Mesendoderm (in vitro differentiated cells): ENCODE measurements at regions not wholly inside any gene's neighbourhood (a gene's known extent, or its start where the extent isn't known, plus 50 kb on each side); places are given as distances from the start of the nearest gene placed in this dataset.
A peak's percentile ranks its signal among the peaks of the same experiment; 100 is the strongest.

ENCODE experiments used
- DNase-seq: peaks from one replicate; pipeline ENCODE4 v3.0.0; 2013
- H2AK5ac ChIP-seq: 2 replicates; pipeline ENCODE4 v1.6.1; 2013; ENCODE audit warnings: low read length, inconsistent platforms
- H2BK120ac ChIP-seq: 2 replicates; pipeline ENCODE4 v1.6.1; 2013; ENCODE audit warnings: low read depth, mild to moderate bottlenecking, low read length, moderate library complexity, mixed read lengths
- H2BK15ac ChIP-seq: replicated peaks from 2 replicates; pipeline ENCODE4 v1.6.1; 2013; ENCODE audit warnings: low read depth, mild to moderate bottlenecking, moderate library complexity
- H2BK5ac ChIP-seq: 2 replicates; pipeline ENCODE4 v1.6.1; 2013; ENCODE audit warnings: low read length, inconsistent platforms
- H3K18ac ChIP-seq: 2 replicates; pipeline ENCODE4 v1.6.1; 2013; ENCODE audit warnings: mild to moderate bottlenecking, low read length, mixed read lengths
- H3K23ac ChIP-seq: one replicate; pipeline ENCODE4 v1.6.1; 2013; ENCODE audit warnings: low read length
- H3K27ac ChIP-seq: 2 replicates; pipeline ENCODE4 v1.5.1; 2013; ENCODE audit warnings: low read depth, mild to moderate bottlenecking, inconsistent platforms, low read length, moderate library complexity
- H3K27me3 ChIP-seq: 2 replicates; pipeline ENCODE4 v1.6.1; 2013; ENCODE audit warnings: low read length, control low read depth, mild to moderate bottlenecking, inconsistent platforms; ENCODE audit not compliant: insufficient read depth, poor library complexity
- H3K36me3 ChIP-seq: 2 replicates; pipeline ENCODE4 v1.6.1; 2013; ENCODE audit warnings: low read length, inconsistent platforms; ENCODE audit not compliant: control insufficient read depth, insufficient read depth
- H3K4ac ChIP-seq: one replicate; pipeline ENCODE4 v1.6.1; 2013; ENCODE audit warnings: low read depth, mild to moderate bottlenecking, low read length, moderate library complexity
- H3K4me1 ChIP-seq: 2 replicates; pipeline ENCODE4 v1.6.1; 2013; ENCODE audit warnings: low read depth, low read length, inconsistent platforms; ENCODE audit not compliant: control insufficient read depth
- H3K4me2 ChIP-seq: 2 replicates; pipeline ENCODE4 v1.6.1; 2013; ENCODE audit warnings: low read length
- H3K4me3 ChIP-seq: 2 replicates; pipeline ENCODE4 v1.5.1; 2013; ENCODE audit warnings: mild to moderate bottlenecking, low read length
- H3K56ac ChIP-seq: one replicate; pipeline ENCODE4 v1.6.1; 2013; ENCODE audit warnings: low read length
- H3K79me1 ChIP-seq: 2 replicates; pipeline ENCODE4 v1.6.1; 2013; ENCODE audit warnings: low read length, inconsistent platforms
- H3K79me2 ChIP-seq: 2 replicates; pipeline ENCODE4 v1.6.1; 2013; ENCODE audit warnings: mild to moderate bottlenecking, low read length; ENCODE audit not compliant: control insufficient read depth, insufficient read depth
- H3K9ac ChIP-seq: 2 replicates; pipeline ENCODE4 v1.6.1; 2013; ENCODE audit warnings: low read length, inconsistent platforms
- H4K5ac ChIP-seq: one replicate; pipeline ENCODE4 v1.6.1; 2013; ENCODE audit warnings: low read length
- H4K8ac ChIP-seq: one replicate; pipeline ENCODE4 v1.6.1; 2013; ENCODE audit warnings: low read depth, mild to moderate bottlenecking, control low read depth, low read length, moderate library complexity
- WGBS: extraction: QIAGEN DNeasy Blood & Tissue Kit; methylation state at CpG from one replicate; pipeline ENCODE4 v1.1.7; 2013; ENCODE audit warnings: low lambda C conversion rate, missing lambda C conversion rate; ENCODE audit not compliant: insufficient coverage; ENCODE audit errors: extremely low coverage; 5-methylcytosine and 5-hydroxymethylcytosine counted together

GRCh38 chr9:31100311-31100710 is 1284.1 kb upstream of the ACO1 start:
- Histone ChIP-seq H3K27ac (no peak overlapping the region), H3K36me3 (no peaks in the 10 kb centered on the region), H2AK5ac (no peak overlapping the region), H2BK120ac (no peak overlapping the region), H3K79me1 (no peaks in the 10 kb centered on the region), H3K9ac (no peak overlapping the region), H3K4me3 (no peak overlapping the region), H3K4ac (no peak overlapping the region), H3K79me2 (no peaks in the 10 kb centered on the region), H3K27me3 (no peaks in the 10 kb centered on the region), H3K18ac (no peak overlapping the region), H3K4me1 (no peaks in the 10 kb centered on the region), H3K23ac (no peak overlapping the region), H3K56ac (no peak overlapping the region), H3K4me2 (no peak overlapping the region), H2BK5ac (no peak overlapping the region), H4K8ac (no peak overlapping the region), H2BK15ac (no peak overlapping the region), H4K5ac (no peak overlapping the region)
- WGBS, result no CpG with 5 or more reads among the region's 1 CpG
- no peak for DNase-seq

GRCh38 chr9:31103836-31104235 is 1280.6 kb upstream of the ACO1 start:
- Histone ChIP-seq H3K27me3 (no peaks in the 10 kb centered on the region), H3K56ac (no peak overlapping the region), H3K18ac (no peak overlapping the region), H3K36me3 (no peaks in the 10 kb centered on the region), H3K9ac (no peak overlapping the region), H2BK120ac (no peak overlapping the region), H3K4ac (no peak overlapping the region), H3K79me2 (no peaks in the 10 kb centered on the region), H3K23ac (no peak overlapping the region), H4K8ac (no peak overlapping the region), H4K5ac (no peak overlapping the region), H3K4me2 (no peak overlapping the region), H2BK5ac (no peak overlapping the region), H3K4me3 (no peak overlapping the region), H3K4me1 (no peaks in the 10 kb centered on the region), H3K79me1 (no peaks in the 10 kb centered on the region), H2BK15ac (no peak overlapping the region), H3K27ac (no peak overlapping the region), H2AK5ac (no peak overlapping the region)
- no peak for DNase-seq

- H3K4me3 ChIP-seq, result no peak overlapping the region
- H2BK5ac ChIP-seq, result no peak overlapping the region
- H4K8ac ChIP-seq, result no peak overlapping the region
- H3K4ac ChIP-seq, result no peak overlapping the region
- no peak overlapping the region for H3K4me2 ChIP-seq
- no CpG with 5 or more reads among the region's 4 CpGs for WGBS
- no peaks in the 10 kb centered on the region for H3K27me3 ChIP-seq
- no peak overlapping the region for H3K23ac ChIP-seq
- no peak overlapping the region for H2BK15ac ChIP-seq
- H3K18ac ChIP-seq, result no peak overlapping the region
- DNase-seq, result no peak
- no peaks in the 10 kb centered on the region for H3K36me3 ChIP-seq
- no peak overlapping the region for H3K56ac ChIP-seq
- H2BK120ac ChIP-seq, result no peak overlapping the region
- no peak overlapping the region for H2AK5ac ChIP-seq
- no peaks in the 10 kb centered on the region for H3K79me2 ChIP-seq
- no peaks in the 10 kb centered on the region for H3K4me1 ChIP-seq
- H3K27ac ChIP-seq, result no peak overlapping the region
- H3K9ac ChIP-seq, result no peak overlapping the region
- H3K79me1 ChIP-seq, result no peaks in the 10 kb centered on the region
- H4K5ac ChIP-seq, result no peak overlapping the region
Measured at GRCh38 chr9:31104249-31104648, 1280.2 kb upstream of the ACO1 start.

GRCh38 chr9:31112491-31112890 is 1272.0 kb upstream of the ACO1 start:
- Histone ChIP-seq H4K8ac (no peak overlapping the region), H3K4me2 (no peak overlapping the region), H3K36me3 (no peaks in the 10 kb centered on the region), H3K4me3 (no peak overlapping the region), H3K23ac (no peak overlapping the region), H3K27me3 (no peaks in the 10 kb centered on the region), H2BK120ac (no peak overlapping the region), H4K5ac (no peak overlapping the region), H3K18ac (no peak overlapping the region), H3K4ac (no peak overlapping the region), H3K4me1 (no peaks in the 10 kb centered on the region), H3K79me1 (no peaks in the 10 kb centered on the region), H3K56ac (no peak overlapping the region), H3K27ac (no peak overlapping the region), H3K9ac (no peak overlapping the region), H3K79me2 (no peaks in the 10 kb centered on the region), H2AK5ac (no peak overlapping the region), H2BK15ac (no peak overlapping the region), H2BK5ac (no peak overlapping the region)
- no peak for DNase-seq

GRCh38 chr9:31114346-31114745 is 1270.1 kb upstream of the ACO1 start:
- no peak overlapping the region for H3K4me2 ChIP-seq
- WGBS, result no CpG with 5 or more reads among the region's 1 CpG
- H2BK5ac ChIP-seq, result no peak overlapping the region
- DNase-seq, result no peak
- H2AK5ac ChIP-seq, result no peak overlapping the region
- H3K27me3 ChIP-seq, result no peaks in the 10 kb centered on the region
- no peak overlapping the region for H4K8ac ChIP-seq
- no peak overlapping the region for H3K23ac ChIP-seq
- no peaks in the 10 kb centered on the region for H3K4me1 ChIP-seq
- no peak overlapping the region for H3K4ac ChIP-seq
- no peak overlapping the region for H2BK15ac ChIP-seq
- H3K36me3 ChIP-seq, result no peaks in the 10 kb centered on the region
- H3K18ac ChIP-seq, result no peak overlapping the region
- no peak overlapping the region for H3K9ac ChIP-seq
- no peak overlapping the region for H3K56ac ChIP-seq
- H2BK120ac ChIP-seq, result no peak overlapping the region
- no peaks in the 10 kb centered on the region for H3K79me1 ChIP-seq
- no peak overlapping the region for H4K5ac ChIP-seq
- no peak overlapping the region for H3K27ac ChIP-seq
- no peaks in the 10 kb centered on the region for H3K79me2 ChIP-seq
- no peak overlapping the region for H3K4me3 ChIP-seq

GRCh38 chr9:31119890-31120454 is 1264.5 kb upstream of the ACO1 start:
- Histone ChIP-seq H3K27me3 (no peaks in the 10 kb centered on the region), H3K56ac (no peak overlapping the region), H3K4ac (no peak overlapping the region), H4K8ac (peak overlapping the region; percentile 56), H2BK5ac (no peak overlapping the region), H4K5ac (no peak overlapping the region), H3K4me2 (no peak overlapping the region), H3K4me1 (no peaks in the 10 kb centered on the region), H2BK120ac (no peak overlapping the region), H3K9ac (no peak overlapping the region), H3K4me3 (no peak overlapping the region), H3K79me1 (no peaks in the 10 kb centered on the region), H3K18ac (no peak overlapping the region), H3K27ac (no peak overlapping the region), H3K79me2 (no peaks in the 10 kb centered on the region), H3K36me3 (no peaks in the 10 kb centered on the region), H3K23ac (no peak overlapping the region), H2BK15ac (no peak overlapping the region), H2AK5ac (no peak overlapping the region)
- DNase-seq, result peak; percentile 60
- no CpG with 5 or more reads among the region's 5 CpGs for WGBS
